Hindlimb muscle (tissue), 1 donor: ENCODE measurements at regions not wholly inside any gene's neighbourhood (a gene's known extent, or its start where the extent isn't known, plus 50 kb on each side); places are given as distances from the start of the nearest gene placed in this dataset.
"Not testable (repeated sequence)": the region's sequence is repeated elsewhere in the genome, so short reads cannot be mapped to it uniquely, and the experiment has no call there.

Experiments
- DNase-seq: peaks from one replicate; pipeline ENCODE4 v3.0.0-alpha.2; 2013

DNA sequence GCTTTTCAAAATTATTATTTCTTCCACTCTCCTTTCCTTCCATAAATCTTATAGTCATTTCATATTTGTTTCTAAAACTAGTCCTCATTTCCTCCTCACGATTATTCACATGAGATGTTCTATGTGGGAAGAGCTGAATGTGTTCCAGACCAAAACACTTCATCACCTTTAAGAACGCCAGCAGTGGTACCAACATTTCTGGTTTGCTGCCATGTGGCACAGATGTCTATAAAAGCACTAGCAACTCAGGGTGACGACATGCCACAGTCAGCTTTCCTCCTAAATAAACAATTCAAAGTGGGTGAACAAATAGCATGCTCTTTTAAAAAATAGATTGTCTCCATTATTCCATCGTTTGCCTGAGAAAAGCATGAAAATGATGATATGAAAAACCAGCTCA is 1217.8 kb upstream of the ADGRL2 start:
- DNase-seq, result no peak

DNA sequence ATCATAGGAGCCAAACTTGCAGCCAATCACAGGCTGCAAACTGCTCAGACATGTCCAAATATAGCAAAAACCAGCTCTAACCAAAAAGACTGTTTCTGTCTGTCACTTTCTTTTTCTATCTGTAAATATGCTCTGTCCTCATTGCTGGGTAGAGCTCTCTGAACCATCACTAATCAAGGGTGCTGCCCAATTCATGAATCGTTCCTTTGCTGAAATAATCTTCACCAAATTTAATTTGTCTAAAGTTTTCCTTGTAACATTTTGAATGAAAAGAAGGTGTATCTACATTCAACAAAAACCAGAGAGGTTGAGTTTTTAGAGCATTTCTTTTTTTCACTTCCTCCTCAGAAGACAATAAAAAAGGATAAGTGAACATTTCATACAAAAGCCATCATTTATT is 1221.7 kb upstream of the ADGRL2 start:
- no peak for DNase-seq

DNA sequence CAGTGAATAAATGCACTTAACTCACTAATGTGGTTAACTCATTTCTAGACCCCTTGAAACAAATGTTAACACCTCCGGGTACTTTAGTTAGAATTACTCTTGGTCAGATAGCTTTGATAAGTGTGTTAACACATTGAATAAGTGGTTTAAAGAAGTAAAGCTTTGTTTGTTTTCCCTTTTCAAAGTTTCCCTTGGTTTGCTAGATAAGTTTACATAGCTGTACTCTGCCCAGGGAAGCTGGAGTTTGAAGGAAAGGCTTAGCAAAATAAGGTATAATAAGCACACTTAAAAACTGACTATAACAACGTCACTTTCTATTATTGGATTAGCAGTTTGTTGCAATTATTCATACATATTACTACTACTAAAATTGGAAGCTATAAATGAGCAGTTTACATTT is 1233.9 kb upstream of the ADGRL2 start:
- no peak for DNase-seq

DNA sequence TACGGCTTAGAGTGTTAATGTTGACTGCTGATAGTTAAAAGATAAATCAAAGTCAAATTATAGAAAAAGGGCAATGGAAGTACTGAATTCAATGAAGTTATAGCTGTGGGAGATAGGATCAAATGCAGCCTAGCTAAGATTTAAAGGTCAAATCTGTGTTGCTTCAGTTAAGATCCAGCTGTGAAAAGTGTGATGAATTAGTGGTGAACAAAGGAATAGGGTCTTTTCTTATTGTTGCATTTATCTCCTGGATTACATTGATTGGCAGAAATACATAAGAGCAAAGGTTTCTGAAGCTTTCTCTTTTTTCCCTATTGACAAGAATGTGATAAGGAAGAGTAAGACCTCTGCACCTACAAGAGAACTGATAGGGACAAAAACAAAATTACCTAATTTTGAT is 1234.6 kb upstream of the ADGRL2 start:
- no peak for DNase-seq

DNA sequence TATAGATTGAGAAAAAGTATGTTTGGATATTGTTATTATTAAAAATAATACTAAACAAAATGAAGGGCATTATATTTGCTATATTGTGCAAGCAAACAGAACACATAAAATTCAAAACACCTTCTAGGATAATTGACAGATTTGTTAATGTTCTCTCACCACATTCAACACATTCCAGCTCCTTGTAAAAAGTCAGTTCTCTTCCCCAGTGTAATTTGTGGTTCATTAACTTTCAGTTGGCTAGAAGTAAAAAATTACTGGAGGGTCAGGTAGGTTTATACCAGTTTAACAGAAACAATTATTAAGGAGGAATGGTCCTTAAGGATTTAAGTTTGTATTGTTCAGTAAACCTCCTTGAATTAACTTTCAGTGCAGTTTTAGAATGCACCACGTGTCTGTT is 1235.3 kb upstream of the ADGRL2 start:
- DNase-seq, result no peak

DNA sequence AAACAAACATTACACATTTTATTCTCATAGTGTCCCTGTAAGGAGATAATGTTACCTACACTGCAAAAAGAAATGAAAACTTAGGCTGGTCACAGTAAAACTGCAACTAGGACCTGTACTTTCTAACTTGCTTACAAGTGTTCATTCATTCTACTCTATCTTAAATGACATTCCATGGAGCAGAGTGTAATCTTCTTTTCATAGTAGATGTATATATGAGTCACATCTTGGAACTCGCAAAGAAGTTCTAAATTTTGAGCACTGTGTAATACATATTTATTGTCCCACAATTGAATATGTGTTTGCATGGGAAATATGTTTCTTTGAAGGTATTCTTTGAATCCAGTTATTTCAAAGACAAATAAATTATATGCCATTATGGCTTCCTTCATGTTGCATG is 1258.5 kb upstream of the ADGRL2 start:
- no peak for DNase-seq

DNA sequence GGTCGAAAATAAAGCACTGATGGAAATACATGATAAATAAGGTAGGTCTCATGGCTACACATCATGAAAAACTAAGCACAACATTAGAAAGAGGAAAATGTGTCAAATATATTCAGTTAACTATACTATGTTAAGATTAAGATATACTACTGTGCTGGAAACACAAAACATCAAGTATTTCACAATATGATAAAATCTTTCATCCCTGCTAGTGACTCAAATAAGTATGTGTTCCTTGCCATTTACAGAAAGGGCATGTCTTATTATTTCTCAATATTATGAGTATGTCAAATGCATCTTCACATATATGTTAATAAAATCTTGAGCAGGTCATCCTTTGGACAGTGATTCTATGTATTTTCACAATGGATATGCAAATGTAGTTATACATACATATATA is 1260.1 kb upstream of the ADGRL2 start:
- no peak for DNase-seq

DNA sequence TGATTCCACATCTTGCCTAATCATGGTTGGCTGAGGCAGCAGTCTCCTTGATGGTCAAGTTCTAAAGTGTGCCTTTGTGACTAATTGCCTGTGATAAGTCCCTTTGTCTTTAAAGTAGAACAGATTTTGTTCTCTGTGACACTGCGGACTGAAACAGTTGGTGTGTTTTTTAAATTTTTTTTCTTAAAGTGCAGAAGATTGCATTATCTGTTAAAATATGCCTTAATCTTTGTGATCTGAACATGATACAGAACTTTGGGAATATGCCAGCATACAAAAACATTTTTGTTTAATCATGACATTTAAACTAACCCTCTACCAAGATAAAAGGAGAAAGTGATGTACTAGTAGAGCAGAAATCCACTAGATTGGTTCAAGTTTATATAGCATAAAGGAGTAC is 1260.6 kb upstream of the ADGRL2 start:
- DNase-seq, result no peak

DNA sequence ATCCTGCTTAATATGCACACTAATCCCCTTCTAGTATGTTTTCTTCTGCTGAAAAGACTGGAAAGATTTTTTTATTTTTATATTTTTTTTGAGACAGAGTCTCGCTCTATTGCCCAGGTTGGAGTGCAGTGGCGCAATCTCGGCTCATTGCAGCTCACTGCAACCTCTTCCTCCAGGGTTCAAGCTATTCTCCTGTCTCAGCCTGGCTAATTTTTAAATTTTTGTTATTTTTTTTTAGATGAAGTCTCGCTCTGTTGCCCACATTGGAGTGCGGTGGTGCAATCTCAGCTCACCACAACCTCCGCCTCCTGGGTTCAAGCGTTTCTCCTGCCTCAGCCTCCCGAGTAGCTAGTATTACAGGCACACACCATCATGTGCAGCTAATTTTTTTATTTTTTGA is 1261.4 kb upstream of the ADGRL2 start:
- not testable (repeated sequence) for DNase-seq

DNA sequence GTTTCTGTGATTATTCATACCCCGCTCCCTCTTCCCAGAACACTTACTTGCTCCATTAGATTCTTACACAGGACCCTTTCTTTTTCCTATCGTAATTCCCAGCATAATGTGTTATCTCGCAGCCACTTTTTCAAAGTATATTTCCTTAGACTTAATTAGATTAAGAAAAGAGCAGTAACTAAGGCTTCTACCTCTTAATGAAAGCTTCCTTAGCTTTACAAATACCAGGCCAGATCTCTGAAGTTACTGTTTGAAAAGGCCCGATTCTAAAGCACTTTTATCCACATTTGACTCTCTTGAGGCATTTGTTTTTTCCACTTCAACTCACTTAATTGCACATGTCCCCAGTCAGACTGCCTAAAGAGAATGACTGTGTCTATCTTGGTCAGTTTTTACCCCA is 1264.3 kb upstream of the ADGRL2 start:
- no peak for DNase-seq

DNA sequence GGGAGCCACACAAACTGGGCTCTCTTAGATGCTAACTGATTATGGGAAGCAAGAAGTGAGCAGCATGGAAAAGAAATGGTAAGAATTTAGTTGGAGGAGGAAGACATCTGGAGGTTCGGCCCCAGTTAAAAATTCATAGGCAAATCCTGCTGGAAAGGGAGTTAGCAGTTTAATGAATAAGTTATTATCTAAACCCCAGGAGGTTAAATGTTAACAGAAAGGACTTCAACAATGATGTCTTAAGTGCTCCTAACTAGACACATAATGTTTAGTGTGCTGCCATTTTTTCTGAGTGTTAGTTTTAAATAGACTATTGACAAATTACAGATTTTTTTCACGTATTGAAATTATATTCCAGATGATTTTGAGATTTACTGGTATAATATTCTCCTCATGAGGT is 1265.3 kb upstream of the ADGRL2 start:
- no peak for DNase-seq

DNA sequence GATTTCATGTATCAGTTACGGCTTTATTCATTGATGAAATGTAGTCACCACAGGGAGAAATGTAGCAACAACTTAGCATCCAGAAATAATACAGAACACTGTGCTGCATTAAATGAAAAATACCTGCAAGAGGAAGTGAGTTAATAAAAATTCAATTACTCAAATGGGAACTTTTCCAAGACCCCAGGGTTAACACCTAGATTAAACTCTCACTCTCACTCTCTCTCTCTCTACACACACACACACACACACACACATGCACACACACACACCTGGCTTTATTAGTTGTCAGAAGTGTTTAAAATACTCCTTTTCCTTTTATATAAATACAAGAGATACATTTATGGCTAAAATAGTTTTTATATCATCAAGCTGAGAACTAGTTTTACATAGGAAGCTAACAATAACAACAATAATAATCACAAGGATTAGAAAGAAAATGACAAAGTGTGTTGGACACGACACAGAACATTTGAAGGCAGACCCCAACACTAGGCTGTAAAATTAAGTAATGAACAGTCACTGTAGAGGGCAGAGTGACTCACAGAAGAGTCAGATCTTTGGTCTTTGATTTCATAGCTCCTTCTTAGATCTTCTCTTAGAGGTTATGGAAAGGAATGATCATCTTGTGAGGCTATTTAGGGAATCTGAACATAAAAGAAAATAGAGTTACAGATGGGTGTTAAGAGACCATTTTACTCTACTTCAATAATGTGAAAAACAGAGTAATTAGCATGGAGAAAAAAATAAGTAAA is 1266.0 kb upstream of the ADGRL2 start:
- no peak for DNase-seq

DNA sequence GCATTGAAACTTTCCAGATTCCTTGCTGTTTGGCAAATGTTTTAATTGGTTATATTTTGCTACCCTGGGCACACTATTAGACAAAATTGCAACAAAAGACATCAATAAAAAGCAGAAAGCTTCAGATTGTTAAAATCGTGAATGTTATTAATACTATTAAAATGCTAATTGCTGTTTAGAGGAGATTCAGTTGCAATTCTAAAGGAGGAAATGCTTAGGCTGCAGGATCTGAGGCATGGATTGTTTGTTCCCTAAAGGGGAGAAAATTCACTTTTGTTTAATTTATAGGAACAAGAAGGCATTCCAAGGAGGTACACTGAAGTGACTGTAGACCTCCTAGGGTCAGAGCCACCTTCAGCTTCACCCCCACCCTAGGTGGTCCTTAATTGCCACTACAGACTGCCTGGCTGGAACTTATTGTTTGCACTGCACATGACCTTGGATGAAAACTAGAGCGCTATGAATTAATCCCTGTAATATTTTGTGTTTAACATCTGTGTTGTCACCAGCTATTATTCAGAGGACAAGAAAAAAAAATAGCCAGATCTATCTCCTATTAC is 1266.9 kb upstream of the ADGRL2 start:
- DNase-seq, result peak; percentile 11

DNA sequence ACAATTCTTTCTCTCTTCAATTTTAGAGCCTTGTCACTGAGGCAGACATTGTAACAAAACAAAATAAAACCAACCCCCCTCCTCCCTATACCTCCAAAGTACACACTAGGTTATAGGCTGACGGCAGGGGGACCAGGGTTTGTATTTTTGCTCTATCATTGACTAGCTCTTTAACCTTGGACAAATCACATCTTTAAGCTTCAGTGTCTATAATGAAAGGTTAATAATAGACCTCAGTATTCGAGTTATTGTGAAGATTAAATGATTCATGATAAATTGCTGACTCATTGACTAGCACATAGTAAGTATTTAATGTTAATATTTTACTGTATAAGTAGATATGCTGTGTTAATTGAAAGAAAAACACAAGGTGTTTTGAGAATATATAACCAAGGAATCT is 1267.6 kb upstream of the ADGRL2 start:
- DNase-seq, result no peak

DNA sequence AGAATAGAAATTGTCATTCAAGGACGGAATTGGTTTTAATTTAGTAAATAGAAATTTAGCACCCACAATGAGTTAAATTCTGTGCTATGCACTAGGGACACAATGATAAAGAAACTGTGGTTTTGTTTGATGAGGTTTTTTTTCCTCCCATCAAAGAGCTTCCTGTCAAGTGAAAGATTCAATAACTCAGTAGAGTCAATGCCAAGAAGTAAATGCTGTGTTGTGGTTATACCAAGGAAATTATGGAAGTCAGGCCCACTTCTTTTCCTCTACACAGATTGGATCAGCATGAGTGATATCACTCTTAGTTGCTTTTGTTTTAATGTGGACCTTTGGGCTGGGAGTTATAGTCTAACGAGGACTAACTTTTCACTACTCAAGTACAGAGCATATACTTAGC is 1269.6 kb upstream of the ADGRL2 start:
- no peak for DNase-seq

DNA sequence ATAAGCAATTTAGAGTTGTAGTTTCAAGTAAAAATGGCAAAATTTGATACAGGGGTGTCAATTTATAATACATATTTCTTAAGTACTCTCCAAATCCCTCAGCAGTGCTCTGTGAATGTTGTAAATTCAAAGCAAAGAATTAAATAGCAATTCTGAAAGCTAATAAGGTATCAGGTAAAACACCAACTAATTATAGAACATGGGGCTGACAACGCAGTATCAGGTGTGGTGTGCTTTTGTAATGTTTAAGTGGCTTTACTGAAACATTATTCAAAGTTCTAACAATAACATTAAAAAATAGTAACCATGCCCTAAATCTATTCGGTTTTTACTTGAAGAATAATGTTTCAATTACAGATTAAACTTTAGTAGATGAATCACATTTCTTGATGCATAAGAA is 1271.2 kb upstream of the ADGRL2 start:
- DNase-seq, result no peak

DNA sequence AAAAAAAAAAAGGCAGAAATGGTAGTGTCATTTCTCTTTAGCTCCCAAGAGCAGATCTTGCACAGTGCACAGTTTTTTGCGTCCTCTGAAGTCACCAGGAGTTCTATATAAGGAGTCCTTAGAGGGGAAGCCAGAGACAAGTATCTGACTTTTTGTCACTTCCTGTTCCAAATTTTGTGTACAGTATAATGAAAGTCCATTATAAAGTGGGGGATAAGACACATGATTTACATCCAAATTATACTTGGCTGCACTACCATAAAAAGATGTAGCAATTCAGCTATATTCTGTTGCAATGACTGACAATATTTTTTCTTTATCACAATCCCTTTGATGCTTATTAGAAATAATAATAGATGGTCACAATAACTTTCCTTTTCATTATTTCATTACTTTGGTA is 1276.9 kb upstream of the ADGRL2 start:
- no peak for DNase-seq

DNA sequence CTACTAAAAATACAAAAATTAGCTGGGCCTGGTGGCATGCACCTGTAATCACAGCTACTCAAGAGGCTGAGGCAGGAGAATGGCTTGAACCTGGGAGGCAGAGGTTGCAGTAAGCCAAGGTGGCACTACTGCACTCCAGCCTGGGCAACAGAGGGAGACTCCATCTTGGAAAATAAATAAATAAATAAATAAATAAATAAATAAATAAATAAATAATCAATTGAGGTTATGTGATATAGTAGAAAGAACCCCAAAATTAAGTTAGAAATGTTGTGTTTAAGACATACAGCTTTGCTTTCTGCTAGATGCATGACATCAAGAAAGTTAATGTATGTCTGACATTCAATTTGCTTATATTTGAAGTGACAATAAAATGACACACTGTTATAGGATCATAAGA is 1277.7 kb upstream of the ADGRL2 start:
- DNase-seq, result not testable (repeated sequence)

DNA sequence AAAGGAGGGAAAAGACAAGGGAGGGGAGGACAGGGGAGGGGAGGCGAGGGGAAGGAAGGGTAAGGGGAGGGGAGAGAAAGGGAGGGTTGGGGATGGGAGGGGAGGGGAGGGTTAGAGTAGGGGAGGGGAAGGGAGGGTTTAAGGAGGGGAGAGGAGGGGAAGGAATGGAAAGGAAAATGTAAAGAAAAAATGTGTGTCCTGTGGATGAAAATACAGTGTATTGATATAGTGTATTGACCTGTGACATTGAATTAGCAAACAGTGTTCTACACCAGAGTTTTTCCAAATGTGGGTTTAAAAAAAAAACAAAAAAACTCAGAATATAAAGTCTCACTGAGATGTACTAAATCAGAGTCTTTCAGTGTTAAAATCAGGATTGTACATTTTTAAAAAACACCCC is 1279.8 kb upstream of the ADGRL2 start:
- no peak for DNase-seq

DNA sequence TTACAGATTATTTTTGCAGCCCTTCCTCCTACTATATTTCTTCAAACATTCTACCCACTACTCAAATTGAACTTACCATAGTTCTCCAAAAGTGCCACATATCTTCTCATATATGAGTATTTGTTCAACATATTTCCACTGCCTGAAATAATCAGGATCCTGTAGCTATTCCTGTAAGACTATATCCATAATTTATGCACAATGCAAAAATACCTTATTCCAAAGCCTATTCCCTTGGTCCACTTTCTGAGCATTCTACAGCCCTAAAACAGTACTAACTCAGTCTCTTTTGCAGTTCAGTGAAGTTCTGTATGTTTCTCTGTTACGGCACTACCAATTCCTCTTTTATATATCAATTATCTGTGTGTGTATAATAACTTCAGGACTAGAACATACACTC is 1283.7 kb upstream of the ADGRL2 start:
- no peak for DNase-seq

DNA sequence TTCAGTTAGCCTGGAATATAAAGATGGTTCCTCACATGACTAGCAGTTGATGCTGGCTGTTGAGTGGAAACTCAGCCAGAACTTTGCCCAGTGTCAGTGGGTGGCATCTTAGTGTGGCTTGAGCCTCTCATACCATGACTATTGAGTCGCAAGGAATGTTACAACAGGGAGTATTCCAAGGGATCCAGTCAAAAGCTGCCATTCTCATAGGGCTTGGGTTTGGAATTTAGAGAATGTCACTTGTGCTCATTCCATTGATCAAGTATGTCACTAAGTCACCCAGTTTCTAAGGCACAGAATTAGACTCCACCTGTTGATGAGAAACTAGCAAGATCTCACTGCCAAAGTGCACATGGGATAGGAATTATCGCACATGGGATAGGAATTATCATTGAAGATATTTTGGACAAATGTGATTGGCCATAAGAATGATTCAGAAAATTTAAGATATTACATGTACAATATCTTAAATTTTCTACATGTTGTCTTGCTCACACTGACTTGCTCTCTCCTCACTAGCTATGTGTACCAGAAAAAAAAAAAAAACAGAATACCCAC is 1290.7 kb upstream of the ADGRL2 start:
- DNase-seq, result no peak

DNA sequence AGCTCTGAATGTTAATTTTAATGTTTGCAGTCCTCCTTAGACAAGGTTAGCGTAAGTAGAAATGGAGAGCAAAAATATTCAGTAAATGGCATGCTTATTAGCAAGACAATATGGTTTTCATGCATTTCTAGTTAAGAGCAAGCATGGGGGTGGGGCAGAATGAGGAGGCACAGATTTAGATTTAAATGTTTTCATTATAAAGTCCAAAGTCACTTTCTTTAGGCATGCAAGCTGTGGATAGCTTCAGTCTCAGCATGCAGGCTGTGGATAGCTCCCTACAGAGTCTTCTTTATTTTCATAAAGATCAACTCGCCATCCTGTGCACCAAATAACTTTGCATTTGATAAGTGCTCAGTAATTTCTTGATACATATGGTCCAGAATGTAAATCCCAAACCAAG is 1294.5 kb upstream of the ADGRL2 start:
- no peak for DNase-seq

DNA sequence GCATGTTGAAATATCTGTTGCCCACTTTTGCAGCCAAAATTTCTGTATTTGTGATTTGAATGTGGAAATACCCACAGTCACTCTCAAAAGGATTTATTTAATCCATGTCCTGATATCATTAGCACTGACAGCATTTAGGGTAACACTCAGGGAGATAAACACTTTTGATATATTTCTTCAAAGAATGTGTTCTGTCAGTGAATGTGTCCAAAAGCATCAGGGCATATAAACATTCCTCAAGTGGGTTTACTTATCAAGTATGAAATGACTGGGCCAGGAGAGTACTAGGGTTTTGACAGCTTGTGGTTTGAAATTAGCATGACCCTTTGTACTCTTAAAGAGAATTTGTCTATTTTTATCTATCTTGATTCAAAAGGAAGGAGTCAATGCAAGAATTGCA is 1302.1 kb upstream of the ADGRL2 start:
- DNase-seq, result no peak

DNA sequence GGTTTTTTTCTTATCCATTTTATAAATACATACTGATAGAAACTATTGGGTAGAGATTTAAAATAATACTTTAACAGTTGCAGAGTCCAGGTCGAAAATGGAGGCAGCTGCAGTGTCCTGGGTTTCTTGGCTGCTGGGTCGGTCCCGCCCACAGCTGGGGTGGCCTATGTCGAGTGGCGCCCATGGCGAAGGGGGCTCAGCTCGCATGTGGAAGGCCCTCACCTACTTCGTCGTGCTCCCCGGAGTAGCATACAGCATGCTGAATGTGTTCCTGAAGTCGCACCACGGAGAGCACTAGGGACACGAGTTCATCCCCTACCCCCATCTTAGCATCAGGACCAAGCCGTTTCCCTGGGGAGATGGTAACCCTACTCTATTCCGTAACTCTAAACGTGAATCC is 1304.9 kb upstream of the ADGRL2 start:
- DNase-seq, result no peak

DNA sequence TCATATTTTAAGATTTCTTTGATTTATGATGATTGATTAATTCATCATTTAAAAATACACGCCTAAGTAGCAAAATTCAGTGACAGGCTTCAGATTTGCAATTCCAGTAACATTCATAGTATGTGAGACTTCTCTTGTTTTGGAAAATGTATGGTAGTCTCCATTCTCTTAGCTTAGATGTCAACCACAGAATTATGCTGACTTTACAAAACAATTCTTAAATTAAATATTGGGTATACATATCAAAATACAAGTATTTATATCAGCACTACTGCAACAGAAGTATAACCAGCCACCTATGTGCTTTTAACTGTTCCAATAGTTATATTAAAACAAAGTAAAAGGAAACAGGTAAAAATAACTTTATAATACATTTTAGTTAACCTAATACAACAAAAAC is 1328.6 kb upstream of the ADGRL2 start:
- DNase-seq, result no peak
